Uterus (tissue), 3 donors: ENCODE measurements at regions not wholly inside any gene's neighbourhood (a gene's known extent, or its start where the extent isn't known, plus 50 kb on each side); places are given as distances from the start of the nearest gene placed in this dataset.
"Not testable (repeated sequence)": the region's sequence is repeated elsewhere in the genome, so short reads cannot be mapped to it uniquely, and the experiment has no call there.

Source experiments
- DNase-seq, 2 donors: peaks; one replicate each; pipeline ENCODE4 v3.0.0-alpha.2; 2019 to 2020
- H3K27ac ChIP-seq, 2 donors: fragments of 200-600 bp; sonication (generic); 1 replicate in 1 of 2; 2 replicates in 1 of 2; pipeline ENCODE4 v1.5.1; 2016 to 2018
- H3K27me3 ChIP-seq, 2 donors: fragments of 200-600 bp; sonication (generic); one replicate each; pipeline ENCODE4 v1.5.1; 2018 to 2019; ENCODE audit warnings: control low read depth in 1 of 2
- H3K36me3 ChIP-seq, 2 donors: fragments of 200-600 bp; sonication (generic); one replicate each; pipeline ENCODE4 v1.5.1; 2019; ENCODE audit warnings: control low read depth in 1 of 2
- H3K4me1 ChIP-seq, 2 donors: fragments of 200-600 bp; sonication (generic); one replicate each; pipeline ENCODE4 v1.5.1; 2018 to 2019; ENCODE audit warnings: control low read depth in 1 of 2
- H3K4me3 ChIP-seq, 2 donors: fragments of 200-600 bp; sonication (generic); 1 replicate in 1 of 2; 2 replicates in 1 of 2; pipeline ENCODE4 v1.5.1; 2018 to 2019; ENCODE audit warnings: mild to moderate bottlenecking in 1 of 2
- H3K9me3 ChIP-seq, 2 donors: fragments of 200-600 bp; sonication (generic); one replicate each; pipeline ENCODE4 v1.5.1; 2019; ENCODE audit warnings: control low read depth in 1 of 2
- CTCF ChIP-seq, 4 experiments: fragments of 200-600 bp in 2 of 4; fragments of 450-650 bp in 2 of 4; sonication (generic) in 2 of 4; IDR thresholded peaks; one replicate each; pipeline ENCODE4 v1.5.1; 2016 to 2019; ENCODE audit warnings: antibody characterized with exemption in 4 of 4, mild to moderate bottlenecking in 2 of 4, moderate library complexity in 1 of 4
- POLR2A ChIP-seq, 2 donors: fragments of 450-650 bp; IDR thresholded peaks; one replicate each; pipeline ENCODE4 v1.6.1; 2016; ENCODE audit warnings: antibody characterized with exemption in 2 of 2, mild to moderate bottlenecking in 1 of 2, moderate library complexity in 1 of 2
- intact Hi-C: fragments of 100-400 bp; cut with DNase I; formaldehyde crosslinking; loops from one replicate; pipeline ENCODE4 v1.15.1; 2023; ENCODE audit warnings: low total_unique reads
- donor health status: DM: yes; HTN: yes; CAD: no.

GRCh38 chr16:52921104-52921503, 131.6 kb downstream of the CHD9NB start:
- TF ChIP-seq CTCF (IDR thresholded peaks at IDR 0.05) (no peak), POLR2A (IDR thresholded peaks at IDR 0.05) (no peak)
- intact Hi-C loops = no loop called here

DNA sequence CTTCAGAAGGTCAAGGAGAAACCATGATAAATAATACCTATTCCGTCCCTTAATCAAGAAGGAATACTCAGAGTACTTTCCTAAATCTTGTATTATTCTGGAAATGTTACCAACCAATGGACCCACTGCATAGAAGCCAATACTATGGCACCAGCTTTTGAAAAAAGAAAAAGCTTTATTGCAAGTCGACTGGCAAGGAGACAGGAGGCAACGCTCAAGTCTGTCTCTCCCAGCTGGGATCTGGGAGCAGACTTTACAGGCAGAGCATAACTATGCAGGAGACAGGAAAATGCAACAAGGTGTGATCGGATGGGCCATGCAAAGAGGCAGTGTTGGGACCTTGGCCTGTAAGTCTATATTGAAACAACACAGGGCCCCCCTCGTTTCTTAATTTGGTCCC, 132.4 kb downstream of the CHD9NB start:
- no peak for TF ChIP-seq POLR2A (IDR thresholded peaks at IDR 0.05)
- no peak for TF ChIP-seq CTCF (IDR thresholded peaks at IDR 0.05)
- H3K36me3 ChIP-seq = no peaks in the 10 kb centered on the region
- no peak overlapping the region for H3K4me3 ChIP-seq
- H3K27me3 ChIP-seq = no peaks in the 10 kb centered on the region
- no peak for DNase-seq
- intact Hi-C loops = no loop called here
- no peaks in the 10 kb centered on the region for H3K9me3 ChIP-seq
- H3K4me1 ChIP-seq = no peaks in the 10 kb centered on the region
- H3K27ac ChIP-seq = no peak overlapping the region

More at GRCh38 chr16:52921104-52921503, 131.6 kb downstream of the CHD9NB start:
- Histone ChIP-seq H3K4me1 (no peaks in the 10 kb centered on the region), H3K36me3 (no peaks in the 10 kb centered on the region), H3K27me3 (no peaks in the 10 kb centered on the region), H3K4me3 (no peak overlapping the region), H3K27ac (no peak overlapping the region), H3K9me3 (no peaks in the 10 kb centered on the region)
- DNase-seq = no peak

DNA sequence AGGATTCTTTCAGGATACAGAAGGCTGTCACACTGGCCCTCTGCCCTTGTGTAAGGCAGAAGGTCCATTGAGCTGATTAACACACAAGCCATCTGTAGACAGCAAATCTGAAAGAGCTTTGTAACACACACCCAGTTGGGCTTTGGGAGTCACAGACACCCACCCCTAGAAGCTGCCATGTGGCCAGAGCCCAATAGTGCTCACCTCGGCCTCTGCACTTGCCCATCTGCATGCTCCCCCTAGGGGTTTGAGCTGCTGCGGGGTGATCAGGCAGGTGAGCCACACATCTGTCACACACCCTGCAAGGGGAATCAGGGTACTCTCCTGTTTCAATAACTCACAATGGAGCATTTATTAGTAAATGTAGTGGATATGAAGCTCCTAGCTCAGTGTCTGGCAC, 138.3 kb downstream of the CHD9NB start:
- no peaks in the 10 kb centered on the region for H3K36me3 ChIP-seq
- no peaks in the 10 kb centered on the region for H3K4me1 ChIP-seq
- H3K27me3 ChIP-seq = no peaks in the 10 kb centered on the region
- H3K4me3 ChIP-seq = no peak overlapping the region
- no peak for DNase-seq
- intact Hi-C loops = no loop called here
- TF ChIP-seq POLR2A (IDR thresholded peaks at IDR 0.05) = no peak
- no peak for TF ChIP-seq CTCF (IDR thresholded peaks at IDR 0.05)
- H3K27ac ChIP-seq = no peak overlapping the region
- H3K9me3 ChIP-seq = no peaks in the 10 kb centered on the region

- DNase-seq = peak in 1 of 2 donors; percentile 24
Measured at GRCh38 chr16:52912565-52913173, 140.0 kb downstream of the CHD9NB start.

DNA sequence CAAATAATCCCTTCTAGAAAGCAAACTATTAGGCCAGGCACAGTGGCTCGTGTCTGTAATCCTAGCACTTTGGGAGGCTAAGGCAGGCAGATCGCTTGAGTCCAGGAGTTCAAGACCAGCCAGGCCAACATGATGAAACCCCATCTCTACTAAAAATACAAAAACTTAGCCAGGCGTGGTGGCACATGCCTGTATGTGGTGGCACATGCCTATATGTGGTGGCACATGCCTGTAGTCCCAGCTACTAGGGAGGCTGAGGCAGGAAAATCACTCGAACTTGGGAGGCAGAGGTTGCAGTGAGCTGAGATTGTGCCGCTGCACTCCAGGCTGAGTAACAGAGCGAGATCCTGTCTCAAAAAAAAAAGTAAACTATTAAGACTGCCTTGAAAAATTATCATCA, 144.6 kb downstream of the CHD9NB start:
- H3K9me3 ChIP-seq, H3K27ac ChIP-seq, H3K36me3 ChIP-seq, H3K4me1 ChIP-seq, H3K4me3 ChIP-seq, intact Hi-C loops, H3K27me3 ChIP-seq, DNase-seq: not testable (repeated sequence)

More at GRCh38 chr16:52912565-52913173, 140.0 kb downstream of the CHD9NB start:
- H3K4me1 ChIP-seq = no peaks in the 10 kb centered on the region
- H3K4me3 ChIP-seq = no peak overlapping the region
- TF ChIP-seq CTCF (IDR thresholded peaks at IDR 0.05) (peak; percentile 27 to 49 (median 34)), POLR2A (IDR thresholded peaks at IDR 0.05) (no peak)
- H3K27me3 ChIP-seq = no peaks in the 10 kb centered on the region
- intact Hi-C loops = no loop called here
- no peaks in the 10 kb centered on the region for H3K36me3 ChIP-seq
- no peaks in the 10 kb centered on the region for H3K9me3 ChIP-seq
- H3K27ac ChIP-seq = no peak overlapping the region

GRCh38 chr16:52906281-52906680, 146.4 kb downstream of the CHD9NB start:
- intact Hi-C loops = no loop called here
- DNase-seq = no peak
- no peak overlapping the region for H3K27ac ChIP-seq

More at GRCh38 chr16:52906281-52906680, 146.4 kb downstream of the CHD9NB start:
- TF ChIP-seq CTCF (IDR thresholded peaks at IDR 0.05) (no peak), POLR2A (IDR thresholded peaks at IDR 0.05) (no peak)
- no peak overlapping the region for H3K4me3 ChIP-seq
- H3K27me3 ChIP-seq = no peaks in the 10 kb centered on the region
- no peaks in the 10 kb centered on the region for H3K4me1 ChIP-seq
- no peaks in the 10 kb centered on the region for H3K9me3 ChIP-seq
- H3K36me3 ChIP-seq = no peaks in the 10 kb centered on the region
